IMR-90 (cell line): ENCODE measurements at regions not wholly inside any gene's neighbourhood (a gene's known extent, or its start where the extent isn't known, plus 50 kb on each side); places are given as distances from the start of the nearest gene placed in this dataset.

Experiments used
- ATAC-seq: fragments of 200-7000 bp; cut with Tn5 transposase; 2 replicates; pipeline ENCODE4 v1.9.1; 2020; ENCODE audit warnings: low read depth, mild to moderate bottlenecking, moderate library complexity
- BruUV-seq: library from RNA; stranded (reverse); fragments of 400-500 nt; replicated peaks from 2 replicates; lab custom pipeline; 2021; lab: Mats Ljungman, UMichigan
- CTCF ChIA-PET: fragments of 300-600 bp; formaldehyde crosslinking; extraction: SDS; loops from one replicate; lab custom pipeline; 2021; ENCODE audit warnings: antibody characterized with exemption; lab: Yijun Ruan, JAX
- POLR2A ChIA-PET: fragments of 300-600 bp; sonication (Branson Sonifier 250); formaldehyde crosslinking; loops from one replicate; lab custom pipeline; 2022; ENCODE audit warnings: antibody characterized with exemption; ENCODE audit not compliant: unreplicated experiment; lab: Charles Lee
- DNase-seq: peaks from one replicate; pipeline ENCODE4 v3.0.0; 2013
- H2AFZ ChIP-seq: replicated peaks from 2 replicates; pipeline ENCODE3; 2013; ENCODE audit warnings: low read length, mild to moderate bottlenecking; ENCODE audit not compliant: poor library complexity
- H2AK5ac ChIP-seq: 2 replicates; pipeline ENCODE4 v1.6.1; 2013; ENCODE audit warnings: low read depth, low read length, inconsistent platforms
- H2AK9ac ChIP-seq: replicated peaks from 2 replicates; pipeline ENCODE3; 2013; ENCODE audit warnings: mild to moderate bottlenecking, low read depth, low read length, moderate library complexity; ENCODE audit not compliant: poor library complexity
- H2BK120ac ChIP-seq: 2 replicates; pipeline ENCODE4 v1.6.1; 2013; ENCODE audit warnings: low read depth, low read length, inconsistent platforms
- H2BK15ac ChIP-seq: 3 replicates; pipeline ENCODE4 v1.6.1; 2013; ENCODE audit warnings: low read depth, low read length, inconsistent platforms
- H2BK20ac ChIP-seq: 2 replicates; pipeline ENCODE4 v1.6.1; 2013; ENCODE audit warnings: low read depth, mild to moderate bottlenecking, inconsistent platforms, low read length, moderate library complexity
- H2BK5ac ChIP-seq: 2 replicates; pipeline ENCODE4 v1.6.1; 2013; ENCODE audit warnings: mild to moderate bottlenecking, low read depth, low read length, inconsistent platforms; ENCODE audit not compliant: poor library complexity, severe bottlenecking
- H3K14ac ChIP-seq: replicated peaks from 2 replicates; pipeline ENCODE4 v1.6.1; 2013; ENCODE audit warnings: low read depth, low read length, inconsistent platforms
- H3K18ac ChIP-seq: 2 replicates; pipeline ENCODE4 v1.6.1; 2013; ENCODE audit warnings: low read depth, low read length, control low read depth
- H3K23ac ChIP-seq: 2 replicates; pipeline ENCODE4 v1.6.1; 2013; ENCODE audit warnings: low read depth, low read length, inconsistent platforms
- H3K27ac ChIP-seq: 2 replicates; pipeline ENCODE4 v1.5.1; 2013; ENCODE audit warnings: mild to moderate bottlenecking, control low read depth, low read length; ENCODE audit not compliant: insufficient read depth
- H3K27me3 ChIP-seq: 2 replicates; pipeline ENCODE4 v1.6.1; 2013; ENCODE audit warnings: low read length; ENCODE audit not compliant: control insufficient read depth, insufficient read depth
- H3K36me3 ChIP-seq: 2 replicates; pipeline ENCODE4 v1.6.1; 2013; ENCODE audit warnings: low read length, mixed read lengths; ENCODE audit not compliant: control insufficient read depth, insufficient read depth
- H3K4ac ChIP-seq: 2 replicates; pipeline ENCODE4 v1.6.1; 2013; ENCODE audit warnings: low read depth, low read length, inconsistent platforms
- H3K4me1 ChIP-seq: 2 replicates; pipeline ENCODE4 v1.6.1; 2013; ENCODE audit warnings: low read length, mixed read lengths; ENCODE audit not compliant: control insufficient read depth, insufficient read depth
- H3K4me2 ChIP-seq: 2 replicates; pipeline ENCODE4 v1.6.1; 2013; ENCODE audit warnings: low read depth, mild to moderate bottlenecking, control low read depth, low read length, moderate library complexity
- H3K4me3 ChIP-seq: 2 replicates; pipeline ENCODE4 v1.5.1; 2013; ENCODE audit warnings: low read depth, mild to moderate bottlenecking, control low read depth, low read length, moderate library complexity; ENCODE audit not compliant: insufficient read depth
- H3K56ac ChIP-seq: 2 replicates; pipeline ENCODE4 v1.6.1; 2013; ENCODE audit warnings: low read length, inconsistent platforms; ENCODE audit not compliant: insufficient read depth; ENCODE audit errors: extremely low read depth
- H3K79me1 ChIP-seq, 2 experiments: 2 replicates each; pipeline ENCODE4 v1.6.1; 2013; ENCODE audit warnings: low read length in 2 of 2, inconsistent platforms in 1 of 2, low read depth in 1 of 2
- H3K9ac ChIP-seq: 2 replicates; pipeline ENCODE4 v1.6.1; 2013; ENCODE audit warnings: low read depth, low read length, control low read depth
- H3K9me1 ChIP-seq: 2 replicates; pipeline ENCODE4 v1.6.1; 2013; ENCODE audit warnings: low read length, inconsistent platforms; ENCODE audit not compliant: insufficient read depth
- H3K9me3 ChIP-seq: 2 replicates; pipeline ENCODE4 v1.6.1; 2013; ENCODE audit warnings: low read length; ENCODE audit not compliant: control insufficient read depth, insufficient read depth
- H4K20me1 ChIP-seq: 2 replicates; pipeline ENCODE4 v1.6.1; 2013; ENCODE audit warnings: low read length, inconsistent platforms; ENCODE audit not compliant: insufficient read depth
- H4K5ac ChIP-seq: 2 replicates; pipeline ENCODE4 v1.6.1; 2013; ENCODE audit warnings: mild to moderate bottlenecking, low read depth, low read length, control low read depth
- H4K8ac ChIP-seq, 2 experiments: 2 replicates each; pipeline ENCODE4 v1.6.1; 2013; ENCODE audit warnings: low read depth in 2 of 2, low read length in 2 of 2, control low read depth in 1 of 2, inconsistent platforms in 1 of 2
- H4K91ac ChIP-seq: 2 replicates; pipeline ENCODE4 v1.6.1; 2013; ENCODE audit warnings: low read depth, low read length, inconsistent platforms; ENCODE audit not compliant: insufficient read depth
- CEBPB ChIP-seq: IDR thresholded peaks from 2 replicates; pipeline ENCODE4 v1.6.1; 2012; ENCODE audit warnings: low read depth, low read length, improper control_type of control experiment
- CTCF ChIP-seq: conservative IDR thresholded peaks from 2 replicates; pipeline ENCODE4 v1.5.1; 2012; ENCODE audit warnings: mild to moderate bottlenecking, low read depth, low read length, improper control_type of control experiment
- FOS ChIP-seq: fragments of 150-350 bp; IDR thresholded peaks from 2 replicates; pipeline ENCODE4 v1.6.1; 2016; ENCODE audit warnings: low read depth, low read length
- MAFK ChIP-seq: IDR thresholded peaks from 2 replicates; pipeline ENCODE4 v1.6.1; 2012; ENCODE audit warnings: low read depth, low read length, improper control_type of control experiment
- MAZ ChIP-seq: IDR thresholded peaks from 2 replicates; pipeline ENCODE4 v1.6.1; 2012; ENCODE audit warnings: low read depth, mild to moderate bottlenecking, low read length, improper control_type of control experiment, moderate library complexity, borderline replicate concordance
- MXI1 ChIP-seq: IDR thresholded peaks from 2 replicates; pipeline ENCODE4 v1.6.1; 2012; ENCODE audit warnings: low read depth, mild to moderate bottlenecking, low read length, moderate library complexity, borderline replicate concordance
- NFE2L2 ChIP-seq: fragments of 150-350 bp; IDR thresholded peaks from 2 replicates; pipeline ENCODE4 v1.6.1; 2016; ENCODE audit warnings: low read depth, mild to moderate bottlenecking, low read length
- POLR2A ChIP-seq: IDR thresholded peaks from 2 replicates; pipeline ENCODE4 v1.6.1; 2012; ENCODE audit warnings: mild to moderate bottlenecking, low read depth, low read length
- RCOR1 ChIP-seq: IDR thresholded peaks from 2 replicates; pipeline ENCODE4 v1.6.1; 2012; ENCODE audit warnings: mild to moderate bottlenecking, low read length, improper control_type of control experiment; ENCODE audit not compliant: insufficient replicate concordance
- RFX5 ChIP-seq: IDR thresholded peaks from 2 replicates; pipeline ENCODE4 v1.8.0; 2012; ENCODE audit warnings: low read depth, mild to moderate bottlenecking, low read length, moderate library complexity
- SMC3 ChIP-seq: fragments of 150-350 bp; IDR thresholded peaks from 2 replicates; pipeline ENCODE4 v1.6.1; 2016; ENCODE audit warnings: low read depth, mild to moderate bottlenecking, antibody characterized with exemption, low read length, moderate library complexity
- WGBS, 2 experiments: methylation state at CpG; one replicate each; pipeline versions ENCODE4 v1.1.5 to v1.1.7; 2013; ENCODE audit warnings: missing lambda C conversion rate in 2 of 2; ENCODE audit not compliant: insufficient read length in 1 of 2; ENCODE audit errors: extremely low coverage in 2 of 2; 5-methylcytosine and 5-hydroxymethylcytosine counted together
- dilution Hi-C: fragments of 300-500 bp; cut with HindIII; formaldehyde crosslinking; loops from one replicate; pipeline ENCODE4 v1.14.3; 2018; ENCODE audit warnings: low sequenced_read_pairs; ENCODE audit not compliant: unreplicated experiment
- in situ Hi-C: fragments of 300-500 bp; cut with MboI; formaldehyde crosslinking; loops from 3 replicates; pipeline ENCODE4 v1.14.3; 2019; ENCODE audit warnings: low sequenced_read_pairs, inconsistent platforms, mixed read lengths
- intact Hi-C: fragments of 100-400 bp; cut with micrococcal nuclease; formaldehyde crosslinking; loops from 2 replicates; pipeline ENCODE4 v1.10.0; 2022

DNA sequence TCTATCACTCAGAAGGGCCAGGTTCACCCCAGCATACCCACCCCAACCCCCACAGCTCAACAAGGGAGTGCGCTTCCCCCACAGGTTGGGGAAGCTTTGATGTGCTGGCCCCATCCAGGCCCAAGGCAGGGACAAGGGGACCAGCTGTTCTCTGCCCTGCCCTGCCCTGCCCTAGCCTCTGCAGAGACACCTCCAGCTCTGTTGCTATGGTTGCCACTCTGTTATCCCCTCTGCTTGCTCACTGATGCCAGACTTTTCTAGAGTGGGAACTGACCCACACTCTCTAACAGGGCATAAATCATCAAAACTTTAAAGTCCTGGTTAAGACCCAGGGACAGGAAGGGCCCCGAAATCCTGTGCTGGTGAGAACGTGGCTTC lies 50.4 kb upstream of the ENPP7 start:
- Histone ChIP-seq H3K27me3 (peaks cover 5% of the 10 kb centered on the region; the same call in 1 of the 2 replicates), H2BK120ac (no peak overlapping the region), H4K5ac (no peak overlapping the region), H3K14ac (no peak overlapping the region), H2AK5ac (no peak overlapping the region), H4K20me1 (no peaks in the 10 kb centered on the region), H2AFZ (no peak overlapping the region), H3K36me3 (no peaks in the 10 kb centered on the region), H3K79me1 (no peaks in the 10 kb centered on the region), H3K4ac (no peak overlapping the region), H4K8ac (no peak overlapping the region), H3K9me3 (no peaks in the 10 kb centered on the region), H2BK20ac (no peak overlapping the region), H3K27ac (no peak overlapping the region), H3K9me1 (no peaks in the 10 kb centered on the region), H2BK5ac (no peak overlapping the region), H3K23ac (no peak overlapping the region), H3K4me2 (no peak overlapping the region), H3K4me3 (no peak overlapping the region), H3K9ac (no peak overlapping the region), H3K18ac (no peak overlapping the region), H3K56ac (no peak overlapping the region), H4K91ac (no peak overlapping the region), H2BK15ac (no peak overlapping the region), H3K4me1 (no peaks in the 10 kb centered on the region), H2AK9ac (no peak overlapping the region)
- TF ChIP-seq FOS (no peak), MAFK (no peak), POLR2A (no peak), CTCF (no peak), SMC3 (no peak), MXI1 (no peak), RFX5 (no peak), MAZ (no peak), NFE2L2 (no peak), CEBPB (no peak), RCOR1 (no peak)
- WGBS, 2 experiments = 20% methylated on average over 2 of the region's 3 CpGs; no CpG with 5 or more reads in 1 of the 2 experiments
- POLR2A ChIA-PET = no interaction called here
- intact Hi-C loops (no loop called here), in situ Hi-C loops (no loop called here), dilution Hi-C loops (no loop called here)
- BruUV-seq = no TSS peak
- ATAC-seq (no peak), DNase-seq (no peak)
- CTCF ChIA-PET = no interaction called here
